Smooth muscle cell (in vitro differentiated cells): ENCODE measurements at regions not wholly inside any gene's neighbourhood (a gene's known extent, or its start where the extent isn't known, plus 50 kb on each side); places are given as distances from the start of the nearest gene placed in this dataset.
A peak's percentile ranks its signal among the peaks of the same experiment; 100 is the strongest.

Experiments used
- DNase-seq: peaks from one replicate; lab custom pipeline; 2025; ENCODE audit not compliant: unreplicated experiment; lab: John Stamatoyannopoulos, UW
- H2AFZ ChIP-seq: fragments of 200-600 bp; sonication (generic); 2 replicates; pipeline ENCODE4 v1.6.0; 2016; ENCODE audit warnings: antibody characterized with exemption, low read depth, mild to moderate bottlenecking
- H3F3A ChIP-seq: fragments of 200-600 bp; sonication (generic); 2 replicates; pipeline ENCODE4 v1.6.0; 2017; ENCODE audit warnings: antibody characterized with exemption, low read depth
- H3K27ac ChIP-seq: fragments of 200-600 bp; sonication (generic); 2 replicates; pipeline ENCODE4 v1.5.1; 2016; ENCODE audit warnings: low read depth, mild to moderate bottlenecking
- H3K27me3 ChIP-seq: fragments of 200-600 bp; sonication (generic); 2 replicates; pipeline ENCODE4 v1.6.1; 2016; ENCODE audit warnings: low read depth, mild to moderate bottlenecking
- H3K36me3 ChIP-seq: fragments of 200-600 bp; sonication (generic); 2 replicates; pipeline ENCODE4 v1.5.1; 2016; ENCODE audit warnings: low read depth
- H3K4me1 ChIP-seq: fragments of 200-600 bp; sonication (generic); 2 replicates; pipeline ENCODE4 v1.5.1; 2016; ENCODE audit warnings: low read depth
- H3K4me2 ChIP-seq: fragments of 200-600 bp; sonication (generic); 2 replicates; pipeline ENCODE4 v1.6.0; 2016; ENCODE audit warnings: mild to moderate bottlenecking
- H3K4me3 ChIP-seq: fragments of 200-600 bp; sonication (generic); 2 replicates; pipeline ENCODE4 v1.5.1; 2016; ENCODE audit warnings: mild to moderate bottlenecking
- H3K79me2 ChIP-seq: fragments of 200-600 bp; sonication (generic); 2 replicates; pipeline ENCODE4 v1.6.0; 2016; ENCODE audit warnings: low read depth, mild to moderate bottlenecking
- H3K9ac ChIP-seq: fragments of 200-600 bp; sonication (generic); 2 replicates; pipeline ENCODE4 v1.6.0; 2016; ENCODE audit warnings: low read depth
- H3K9me3 ChIP-seq: fragments of 200-600 bp; sonication (generic); replicated peaks from 2 replicates; pipeline ENCODE4 v1.5.1; 2016; ENCODE audit warnings: low read depth
- H4K20me1 ChIP-seq: fragments of 200-600 bp; sonication (generic); 2 replicates; pipeline ENCODE4 v1.6.0; 2016; ENCODE audit warnings: low read depth
- CTCF ChIP-seq: fragments of 200-600 bp; sonication (generic); IDR thresholded peaks from 2 replicates; pipeline ENCODE4 v1.5.1; 2017; ENCODE audit warnings: borderline replicate concordance, mild to moderate bottlenecking, antibody characterized with exemption; ENCODE audit not compliant: insufficient read depth, poor library complexity, severe bottlenecking
- WGBS: methylation state at CpG from one replicate; pipeline ENCODE4 v1.1.7; 2016; ENCODE audit warnings: low lambda C conversion rate; 5-methylcytosine and 5-hydroxymethylcytosine counted together

- H4K20me1 ChIP-seq: no peaks in the 10 kb centered on the region
- H3K27me3 ChIP-seq: no peaks in the 10 kb centered on the region
- DNase-seq: no peak
- H3K27ac ChIP-seq: no peak overlapping the region
- H3K9ac ChIP-seq: no peak overlapping the region
- H3K36me3 ChIP-seq: no peaks in the 10 kb centered on the region
- H3F3A ChIP-seq: no peaks in the 10 kb centered on the region
- H3K4me2 ChIP-seq: no peak overlapping the region
- H3K4me1 ChIP-seq: no peaks in the 10 kb centered on the region
- H3K9me3 ChIP-seq: no peaks in the 10 kb centered on the region
- no peak for TF ChIP-seq CTCF
- H2AFZ ChIP-seq: no peak overlapping the region
- no peaks in the 10 kb centered on the region for H3K79me2 ChIP-seq
- no peak overlapping the region for H3K4me3 ChIP-seq
- WGBS: 91% methylated on average over 2 of the region's 2 CpGs
Measured at GRCh38 chr16:60922920-60923319, 1113.3 kb downstream of the CDH8 start.

DNA sequence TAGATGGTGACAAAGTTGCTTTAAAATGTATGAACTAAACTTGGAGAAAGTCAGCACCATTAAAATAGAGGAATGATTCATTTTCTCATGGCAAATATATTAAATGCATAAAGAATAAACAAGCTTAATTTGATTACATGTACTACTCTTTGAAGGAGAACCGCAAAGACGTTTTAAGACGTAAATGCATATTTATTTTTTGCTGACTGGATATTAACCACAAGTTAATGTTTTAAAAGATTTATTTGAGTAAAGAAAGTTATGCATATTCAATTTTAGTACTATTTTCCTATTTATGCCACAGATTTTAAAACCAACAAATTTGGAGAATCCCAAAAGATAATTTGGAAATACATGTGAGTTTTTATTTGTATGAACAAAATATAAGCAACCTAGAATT lies 1121.9 kb downstream of the CDH8 start:
- no peaks in the 10 kb centered on the region for H3K4me1 ChIP-seq
- H3K4me3 ChIP-seq: no peak overlapping the region
- no peaks in the 10 kb centered on the region for H3K27me3 ChIP-seq
- H3K27ac ChIP-seq: no peak overlapping the region
- H3K36me3 ChIP-seq: no peaks in the 10 kb centered on the region
- TF ChIP-seq CTCF: no peak
- no peaks in the 10 kb centered on the region for H3K9me3 ChIP-seq
- DNase-seq: no peak
- no peak overlapping the region for H2AFZ ChIP-seq
- H3F3A ChIP-seq: no peaks in the 10 kb centered on the region
- H3K9ac ChIP-seq: no peak overlapping the region
- H3K79me2 ChIP-seq: no peaks in the 10 kb centered on the region
- 84% methylated on average over 3 of the region's 3 CpGs for WGBS
- no peak overlapping the region for H3K4me2 ChIP-seq
- H4K20me1 ChIP-seq: no peaks in the 10 kb centered on the region

DNA sequence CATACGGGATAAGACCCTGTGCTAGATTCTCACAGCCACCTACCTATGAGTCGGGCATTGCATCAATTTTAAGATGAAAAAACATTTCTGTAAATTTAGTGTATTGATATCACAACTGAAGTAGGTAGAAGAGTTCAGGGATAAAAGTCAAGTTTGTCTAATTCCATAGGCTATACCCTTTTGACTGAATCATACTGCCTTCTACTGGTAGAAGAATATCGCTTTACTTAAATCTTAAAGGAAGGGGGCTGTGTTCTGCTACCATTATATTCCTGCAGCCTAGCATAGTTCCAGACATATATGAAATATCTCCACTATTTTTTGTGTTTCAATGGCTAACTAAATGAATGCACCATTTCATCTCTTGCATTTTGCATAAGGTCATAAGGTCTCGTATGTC lies 1128.6 kb downstream of the CDH8 start:
- no peaks in the 10 kb centered on the region for H3K27me3 ChIP-seq
- WGBS: 80% methylated on average over 4 of the region's 4 CpGs
- no peaks in the 10 kb centered on the region for H3K9me3 ChIP-seq
- no peaks in the 10 kb centered on the region for H4K20me1 ChIP-seq
- peak; percentile 8 for TF ChIP-seq CTCF
- H2AFZ ChIP-seq: no peak overlapping the region
- no peak overlapping the region for H3K4me3 ChIP-seq
- DNase-seq: no peak
- H3K9ac ChIP-seq: no peak overlapping the region
- H3K4me2 ChIP-seq: no peak overlapping the region
- no peaks in the 10 kb centered on the region for H3K79me2 ChIP-seq
- H3K36me3 ChIP-seq: no peaks in the 10 kb centered on the region
- no peak overlapping the region for H3K27ac ChIP-seq
- no peaks in the 10 kb centered on the region for H3F3A ChIP-seq
- H3K4me1 ChIP-seq: peaks cover 5% of the 10 kb centered on the region

- Histone ChIP-seq H3K79me2 (no peaks in the 10 kb centered on the region), H3K4me1 (peaks cover 5% of the 10 kb centered on the region), H3K4me3 (no peak overlapping the region), H3K9ac (no peak overlapping the region), H3K36me3 (no peaks in the 10 kb centered on the region), H3K27ac (no peak overlapping the region), H4K20me1 (no peaks in the 10 kb centered on the region), H2AFZ (no peak overlapping the region), H3K4me2 (no peak overlapping the region), H3K9me3 (no peaks in the 10 kb centered on the region), H3F3A (no peaks in the 10 kb centered on the region), H3K27me3 (no peaks in the 10 kb centered on the region)
- no peak for DNase-seq
- TF ChIP-seq CTCF: no peak
- WGBS: 34% methylated on average over 4 of the region's 4 CpGs
Measured at GRCh38 chr16:60905811-60906210, 1130.4 kb downstream of the CDH8 start.
